Esophagus muscularis mucosa (tissue), 4 donors: ENCODE measurements at regions not wholly inside any gene's neighbourhood (a gene's known extent, or its start where the extent isn't known, plus 50 kb on each side); places are given as distances from the start of the nearest gene placed in this dataset.
"Not testable (repeated sequence)": the region's sequence is repeated elsewhere in the genome, so short reads cannot be mapped to it uniquely, and the experiment has no call there.

Experiments
- DNase-seq: peaks from one replicate; pipeline ENCODE4 v3.0.0-alpha.2; 2017; ENCODE audit errors: extremely low spot score
- H3K27ac ChIP-seq, 4 donors: fragments of 200-600 bp; sonication (generic); replicated peaks in 1 of 4; 1 replicate in 3 of 4; 2 replicates in 1 of 4; pipeline ENCODE4 v1.5.1; 2016 to 2019; ENCODE audit warnings: mild to moderate bottlenecking in 1 of 4
- H3K27me3 ChIP-seq, 4 donors: fragments of 200-600 bp; sonication (generic); one replicate each; pipeline versions ENCODE4 v1.5.1 to v1.6.0; 2016 to 2019
- H3K36me3 ChIP-seq, 4 donors: fragments of 200-600 bp; sonication (generic); one replicate each; pipeline ENCODE4 v1.5.1; 2016 to 2019
- H3K4me1 ChIP-seq, 4 donors: fragments of 200-600 bp; sonication (generic); one replicate each; pipeline ENCODE4 v1.5.1; 2016 to 2019
- H3K4me3 ChIP-seq, 4 donors: fragments of 200-600 bp; sonication (generic); 1 replicate in 2 of 4; 2 replicates in 2 of 4; pipeline ENCODE4 v1.5.1; 2016 to 2019; ENCODE audit warnings: mild to moderate bottlenecking in 4 of 4, moderate library complexity in 1 of 4
- H3K9me3 ChIP-seq, 4 donors: fragments of 200-600 bp; sonication (generic); 1 replicate in 3 of 4; 2 replicates in 1 of 4; pipeline ENCODE4 v1.5.1; 2016 to 2019
- EP300 ChIP-seq: sonication (generic); formaldehyde crosslinking; IDR thresholded peaks from one replicate; pipeline ENCODE4 v1.6.1; 2017; ENCODE audit warnings: antibody characterized with exemption
- POLR2A ChIP-seq: fragments of 450-650 bp; IDR thresholded peaks from one replicate; pipeline ENCODE4 v1.6.1; 2017; ENCODE audit warnings: antibody characterized with exemption, moderate library complexity, mild to moderate bottlenecking, low read depth
- POLR2AphosphoS5 ChIP-seq, 2 donors: sonication (generic); formaldehyde crosslinking; IDR thresholded peaks; one replicate each; pipeline ENCODE4 v1.6.1; 2017; ENCODE audit warnings: antibody characterized with exemption in 2 of 2
- WGBS: methylation state at CpG from one replicate; pipeline ENCODE4 v1.1.5; 2018; 5-methylcytosine and 5-hydroxymethylcytosine counted together
- intact Hi-C: fragments of 100-400 bp; cut with DNase I; formaldehyde crosslinking; loops from one replicate; pipeline ENCODE4 v1.15.1; 2023
- TF ChIP-seq, protein P1 (sequence below), 3 experiments: fragments of 200-600 bp in 2 of 3; fragments of 450-650 bp in 1 of 3; sonication (generic) in 2 of 3; IDR thresholded peaks; one replicate each; pipeline ENCODE4 v1.5.1; 2017 to 2019; ENCODE audit warnings: antibody characterized with exemption in 3 of 3, mild to moderate bottlenecking in 2 of 3, moderate library complexity in 1 of 3

DNA sequence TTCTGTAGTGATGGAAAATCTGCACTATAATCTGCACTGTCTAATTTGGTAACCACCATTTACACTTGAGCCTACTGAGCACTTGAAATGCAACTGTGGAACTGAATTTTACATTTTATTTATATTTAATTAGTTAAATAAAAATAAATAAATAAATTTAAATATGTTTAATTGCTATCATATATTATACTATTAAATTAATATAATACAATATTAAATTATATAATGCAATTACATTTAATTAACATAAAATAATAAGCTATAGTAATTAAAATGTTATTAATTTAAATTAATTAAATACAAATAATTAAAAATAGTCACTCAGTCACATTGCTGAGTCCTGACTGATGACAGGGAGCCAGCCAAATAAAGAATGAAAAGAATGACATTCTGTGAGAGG lies 170.2 kb upstream of the F9 start:
- TF ChIP-seq, protein P1, sequence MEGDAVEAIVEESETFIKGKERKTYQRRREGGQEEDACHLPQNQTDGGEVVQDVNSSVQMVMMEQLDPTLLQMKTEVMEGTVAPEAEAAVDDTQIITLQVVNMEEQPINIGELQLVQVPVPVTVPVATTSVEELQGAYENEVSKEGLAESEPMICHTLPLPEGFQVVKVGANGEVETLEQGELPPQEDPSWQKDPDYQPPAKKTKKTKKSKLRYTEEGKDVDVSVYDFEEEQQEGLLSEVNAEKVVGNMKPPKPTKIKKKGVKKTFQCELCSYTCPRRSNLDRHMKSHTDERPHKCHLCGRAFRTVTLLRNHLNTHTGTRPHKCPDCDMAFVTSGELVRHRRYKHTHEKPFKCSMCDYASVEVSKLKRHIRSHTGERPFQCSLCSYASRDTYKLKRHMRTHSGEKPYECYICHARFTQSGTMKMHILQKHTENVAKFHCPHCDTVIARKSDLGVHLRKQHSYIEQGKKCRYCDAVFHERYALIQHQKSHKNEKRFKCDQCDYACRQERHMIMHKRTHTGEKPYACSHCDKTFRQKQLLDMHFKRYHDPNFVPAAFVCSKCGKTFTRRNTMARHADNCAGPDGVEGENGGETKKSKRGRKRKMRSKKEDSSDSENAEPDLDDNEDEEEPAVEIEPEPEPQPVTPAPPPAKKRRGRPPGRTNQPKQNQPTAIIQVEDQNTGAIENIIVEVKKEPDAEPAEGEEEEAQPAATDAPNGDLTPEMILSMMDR (IDR thresholded peaks at IDR 0.05): no peak
- DNase-seq: no peak
- intact Hi-C loops: no loop called here
- no peak overlapping the region for H3K27ac ChIP-seq
- H3K4me3 ChIP-seq: no peak overlapping the region
- H3K27me3 ChIP-seq: no peaks in the 10 kb centered on the region
- H3K9me3 ChIP-seq: no peaks in the 10 kb centered on the region
- H3K4me1 ChIP-seq: no peaks in the 10 kb centered on the region
- H3K36me3 ChIP-seq: no peaks in the 10 kb centered on the region

DNA sequence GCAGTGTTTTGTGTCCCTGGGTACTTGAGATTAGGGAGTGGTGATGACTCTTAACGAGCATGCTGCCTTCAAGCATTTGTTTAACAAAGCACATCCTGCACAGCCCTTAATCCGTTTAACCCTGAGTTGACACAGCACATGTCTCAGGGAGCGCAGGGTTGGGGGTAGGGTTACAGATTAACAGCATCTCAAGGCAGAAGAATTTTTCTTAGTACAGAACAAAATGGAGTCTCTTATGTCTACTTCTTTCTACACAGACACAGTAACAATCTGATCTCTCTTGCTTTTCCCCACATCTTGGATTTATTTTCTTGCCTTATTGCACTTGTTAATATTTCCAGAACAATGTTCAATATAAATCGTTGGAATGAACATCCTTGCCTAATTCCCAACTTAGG lies 187.9 kb upstream of the F9 start:
- WGBS: 21% methylated on average over 4 of the region's 4 CpGs
- DNase-seq, H3K4me3 ChIP-seq, intact Hi-C loops, H3K36me3 ChIP-seq, H3K9me3 ChIP-seq, H3K27ac ChIP-seq, H3K27me3 ChIP-seq, H3K4me1 ChIP-seq: not testable (repeated sequence)

DNA sequence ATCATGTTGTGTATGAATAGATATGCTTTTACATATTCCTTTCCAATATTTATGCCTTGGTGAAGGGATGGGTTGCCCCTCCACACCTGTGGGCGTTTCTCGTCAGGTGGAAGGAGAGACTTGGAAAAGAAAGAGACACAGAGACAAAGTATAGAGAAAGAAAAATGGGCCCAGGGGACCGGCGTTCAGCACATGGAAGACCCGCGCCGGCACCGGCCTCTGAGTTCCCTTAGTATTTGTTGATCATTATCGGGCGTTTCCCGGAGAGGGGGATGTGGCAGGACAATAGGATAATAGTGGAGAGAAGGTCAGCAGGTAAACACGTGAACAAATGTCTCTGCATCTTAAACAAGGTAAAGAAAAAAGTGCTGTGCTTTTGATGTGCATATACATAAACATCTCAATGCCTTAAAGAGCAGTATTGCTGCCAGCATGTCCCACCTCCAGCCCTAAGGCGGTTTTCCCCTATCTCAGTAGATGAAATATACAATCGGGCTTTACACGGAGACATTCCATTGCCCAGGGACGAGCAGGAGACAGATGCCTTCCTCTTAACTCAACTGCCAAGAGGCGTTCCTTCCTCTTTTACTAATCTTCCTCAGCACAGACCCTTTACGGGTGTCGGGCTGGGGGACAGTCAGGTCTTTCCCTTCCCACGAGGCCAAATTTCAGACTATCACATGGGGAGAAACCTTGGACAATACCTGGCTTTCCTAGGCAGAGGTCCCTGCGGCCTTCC lies 188.5 kb upstream of the F9 start:
- H3K27ac ChIP-seq, DNase-seq, H3K36me3 ChIP-seq, H3K9me3 ChIP-seq, H3K4me3 ChIP-seq, H3K27me3 ChIP-seq, H3K4me1 ChIP-seq, intact Hi-C loops: not testable (repeated sequence)
- 24% methylated on average over 17 of the region's 21 CpGs for WGBS

DNA sequence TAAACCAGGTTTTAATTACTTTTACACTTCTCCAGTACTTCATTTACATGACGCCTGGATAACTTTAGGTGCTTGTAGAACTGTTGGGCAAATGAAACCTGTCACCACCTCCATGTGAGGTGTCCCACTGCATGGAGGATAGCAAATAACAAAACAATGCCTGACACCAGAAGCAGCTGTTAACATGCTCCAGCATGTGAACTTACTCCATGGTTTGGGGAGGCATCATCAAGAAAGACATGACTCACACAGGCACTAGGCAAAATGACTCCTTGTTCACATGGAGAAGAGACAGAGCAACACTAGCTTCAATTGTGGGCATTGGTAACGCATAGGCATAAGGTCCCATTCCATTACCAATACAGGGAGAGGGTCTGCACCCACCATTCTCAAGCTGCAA lies 198.1 kb upstream of the F9 start:
- no peaks in the 10 kb centered on the region for H3K27me3 ChIP-seq
- WGBS: 73% methylated on average over 2 of the region's 2 CpGs
- intact Hi-C loops: no loop called here
- no peak for DNase-seq
- H3K36me3 ChIP-seq: no peaks in the 10 kb centered on the region
- H3K4me1 ChIP-seq: no peaks in the 10 kb centered on the region
- no peaks in the 10 kb centered on the region for H3K9me3 ChIP-seq
- TF ChIP-seq POLR2AphosphoS5 (IDR thresholded peaks at IDR 0.05): no peak
- TF ChIP-seq, protein P1 (IDR thresholded peaks at IDR 0.05): no peak
- TF ChIP-seq POLR2A: no peak
- no peak for TF ChIP-seq EP300
- H3K27ac ChIP-seq: no peak overlapping the region
- no peak overlapping the region for H3K4me3 ChIP-seq

DNA sequence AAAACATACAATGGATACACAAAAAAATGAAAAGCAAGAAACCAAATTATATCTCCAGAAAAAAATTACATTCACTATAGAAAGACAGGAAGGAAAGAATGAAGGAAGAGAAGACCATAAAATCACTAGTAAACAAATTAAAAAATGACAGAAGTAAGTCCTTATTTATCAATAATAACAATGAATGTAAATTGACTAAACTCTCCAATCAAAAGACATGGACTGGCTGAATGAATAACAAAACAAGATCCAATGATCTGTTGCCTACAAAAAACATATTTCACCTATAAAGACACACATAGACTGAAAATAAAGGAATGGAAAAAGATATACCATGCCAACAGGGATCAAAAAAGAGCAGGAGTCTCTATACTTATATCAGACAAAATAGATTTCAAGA lies 203.2 kb upstream of the F9 start:
- Histone ChIP-seq H3K4me1 (no peaks in the 10 kb centered on the region), H3K27me3 (no peaks in the 10 kb centered on the region), H3K27ac (no peak overlapping the region), H3K36me3 (no peaks in the 10 kb centered on the region), H3K9me3 (no peaks in the 10 kb centered on the region), H3K4me3 (no peak overlapping the region)
- intact Hi-C loops: no loop called here
- no peak for DNase-seq
- TF ChIP-seq POLR2AphosphoS5 (IDR thresholded peaks at IDR 0.05): no peak
- TF ChIP-seq, protein P1 (IDR thresholded peaks at IDR 0.05): no peak
- TF ChIP-seq POLR2A: no peak

DNA sequence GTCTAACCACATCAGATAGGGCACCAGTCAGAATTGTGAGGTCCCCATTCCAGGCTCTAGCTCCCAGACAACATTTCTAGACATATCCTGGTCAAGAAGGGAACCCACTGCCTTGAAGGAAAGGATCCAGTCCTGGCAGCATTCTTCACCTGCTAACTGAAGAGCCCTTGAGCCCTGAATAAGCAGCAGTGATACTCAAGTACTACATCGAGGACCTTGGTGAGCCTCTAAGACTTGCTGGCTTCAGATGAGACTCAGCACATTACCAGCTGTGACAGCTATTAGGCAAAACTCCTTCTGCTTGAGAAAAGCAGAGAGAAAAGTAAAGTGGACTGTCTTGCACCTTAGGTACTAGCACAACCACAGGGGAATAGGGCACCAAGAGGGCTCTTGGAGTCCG lies 205.8 kb upstream of the F9 start:
- no peak for TF ChIP-seq POLR2AphosphoS5 (IDR thresholded peaks at IDR 0.05)
- TF ChIP-seq, protein P1 (IDR thresholded peaks at IDR 0.05): no peak
- no peak for TF ChIP-seq EP300
- TF ChIP-seq POLR2A: no peak
- DNase-seq: no peak
- Histone ChIP-seq H3K36me3 (no peaks in the 10 kb centered on the region), H3K9me3 (no peaks in the 10 kb centered on the region), H3K27ac (no peak overlapping the region), H3K4me1 (no peaks in the 10 kb centered on the region), H3K27me3 (no peaks in the 10 kb centered on the region), H3K4me3 (no peak overlapping the region)
- 90% methylated on average over 2 of the region's 2 CpGs for WGBS
- intact Hi-C loops: no loop called here

DNA sequence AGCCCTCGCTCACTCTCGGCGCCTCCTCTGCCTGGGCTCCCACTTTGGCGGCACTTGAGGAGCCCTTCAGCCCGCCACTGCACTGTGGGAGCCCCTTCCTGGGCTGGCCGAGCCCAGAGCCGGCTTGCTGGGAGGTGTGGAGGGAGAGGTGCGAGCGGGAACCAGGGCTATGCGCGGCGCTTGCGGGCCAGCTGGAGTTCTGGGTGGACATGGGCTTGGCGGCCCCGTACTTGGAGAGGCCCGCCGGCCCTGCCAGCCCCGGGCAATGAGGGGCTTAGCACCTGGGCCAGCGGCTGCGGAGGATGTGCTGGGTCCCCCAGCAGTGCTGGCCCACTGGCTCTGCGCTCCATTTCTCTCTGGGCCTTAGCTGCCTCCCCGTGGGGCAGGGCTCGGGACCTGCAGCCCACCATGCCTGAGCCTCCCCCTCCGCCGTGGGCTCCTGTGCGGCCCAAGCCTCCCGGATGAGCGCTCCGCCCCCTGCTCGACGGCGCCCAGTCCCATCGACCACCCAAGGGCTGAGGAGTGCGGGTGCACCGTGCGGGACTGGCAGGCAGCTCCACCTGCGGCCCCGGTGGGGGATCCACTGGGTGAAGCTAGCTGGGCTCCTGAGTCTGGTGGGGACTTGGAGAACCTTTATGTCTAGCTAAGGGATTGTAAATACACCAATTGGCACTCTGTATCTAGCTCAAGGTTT lies 209.7 kb upstream of the F9 start:
- H3K36me3 ChIP-seq, intact Hi-C loops, H3K27ac ChIP-seq, DNase-seq, H3K9me3 ChIP-seq, H3K27me3 ChIP-seq, H3K4me3 ChIP-seq, H3K4me1 ChIP-seq: not testable (repeated sequence)
- WGBS: 93% methylated on average over 18 of the region's 38 CpGs

DNA sequence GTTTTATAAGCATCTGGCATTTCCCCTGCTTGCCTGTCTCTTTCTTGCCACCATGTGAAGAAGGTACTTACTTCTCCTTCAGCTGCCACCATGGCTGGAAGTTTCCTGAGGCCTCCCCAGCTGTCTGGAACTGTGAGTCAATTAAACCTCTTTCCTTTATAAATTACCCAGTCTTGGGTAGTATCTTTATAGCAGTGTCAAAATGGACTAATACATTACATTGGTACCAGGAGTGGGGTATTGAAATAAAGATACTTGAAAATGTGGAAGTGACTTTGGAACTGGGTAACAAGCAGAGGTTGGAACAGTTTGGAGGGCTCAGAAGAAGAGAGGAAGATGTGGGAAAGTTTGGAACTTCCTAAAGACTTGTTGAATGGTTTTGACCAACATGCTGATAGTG lies 223.9 kb upstream of the F9 start:
- H3K27me3 ChIP-seq, DNase-seq, intact Hi-C loops, H3K36me3 ChIP-seq, H3K4me1 ChIP-seq, H3K4me3 ChIP-seq, H3K27ac ChIP-seq: not testable (repeated sequence)
- peaks cover 0 to 15% (median 0%) of the 10 kb centered on the region in 4 donors for H3K9me3 ChIP-seq
